GM13977 (cell line): ENCODE measurements at regions not wholly inside any gene's neighbourhood (a gene's known extent, or its start where the extent isn't known, plus 50 kb on each side); places are given as distances from the start of the nearest gene placed in this dataset.

Experiments used
- DNase-seq: peaks from one replicate; pipeline ENCODE4 v3.0.0; 2012; ENCODE audit warnings: low spot score
- CTCF ChIP-seq: IDR thresholded peaks from 2 replicates; pipeline ENCODE4 v1.5.1; 2012; ENCODE audit warnings: mild to moderate bottlenecking, control low read depth; ENCODE audit not compliant: insufficient read depth; ENCODE audit errors: extremely low read depth, missing control alignments
- in situ Hi-C: fragments of 300-500 bp; cut with MboI; formaldehyde crosslinking; loops from one replicate; pipeline ENCODE4 v1.12.0; 2022; ENCODE audit warnings: low sequenced_read_pairs, low pct_unique_long_range_greater_than_20kb, mixed read lengths, inconsistent platforms; ENCODE audit not compliant: unreplicated experiment

- TF ChIP-seq CTCF, result no peak
- DNase-seq, result no peak
- in situ Hi-C loops, result no loop called here
Measured at GRCh38 chr2:136358576-136358975, 240.6 kb upstream of the CXCR4 start.

- TF ChIP-seq CTCF, result no peak
- no peak for DNase-seq
- in situ Hi-C loops, result no loop called here
Measured at GRCh38 chr2:136357007-136357380, 239.0 kb upstream of the CXCR4 start.

GRCh38 chr2:136356125-136357006, 238.4 kb upstream of the CXCR4 start:
- in situ Hi-C loops, result no loop called here
- no peak for DNase-seq
- TF ChIP-seq CTCF, result no peak

GRCh38 chr2:136351684-136352083, 233.7 kb upstream of the CXCR4 start:
- in situ Hi-C loops, result no loop called here
- DNase-seq, result no peak
- no peak for TF ChIP-seq CTCF

GRCh38 chr2:136347981-136348380, 230.0 kb upstream of the CXCR4 start:
- DNase-seq, result no peak
- in situ Hi-C loops, result no loop called here

GRCh38 chr2:136344339-136344738, 226.4 kb upstream of the CXCR4 start:
- no peak for TF ChIP-seq CTCF
- DNase-seq, result no peak
- in situ Hi-C loops, result no loop called here

More at GRCh38 chr2:136347981-136348380, 230.0 kb upstream of the CXCR4 start:
- no peak for TF ChIP-seq CTCF

- TF ChIP-seq CTCF, result no peak
- DNase-seq, result no peak
- in situ Hi-C loops, result no loop called here
Measured at GRCh38 chr2:136342138-136342537, 224.2 kb upstream of the CXCR4 start.
